Activated CD4-positive, alpha-beta T cell treated with anti-CD3 and anti-CD28 coated beads, Interleukin-2, amount 10 ng/mL, durations not matched to agents 24 days and 14 days (primary cell): ENCODE measurements at regions not wholly inside any gene's neighbourhood (a gene's known extent, or its start where the extent isn't known, plus 50 kb on each side); places are given as distances from the start of the nearest gene placed in this dataset.
"Not testable (repeated sequence)": the region's sequence is repeated elsewhere in the genome, so short reads cannot be mapped to it uniquely, and the experiment has no call there.

Source experiments
- DNase-seq: peaks from one replicate; pipeline ENCODE4 v3.0.0; 2022
- H3K27ac Mint-ChIP-seq: one replicate; pipeline ENCODE4 v1.8.0; 2022; ENCODE audit warnings: mild to moderate bottlenecking, mixed read lengths
- H3K27me3 Mint-ChIP-seq: one replicate; pipeline ENCODE4 v1.8.0; 2022; ENCODE audit warnings: mixed read lengths
- H3K36me3 Mint-ChIP-seq: one replicate; pipeline ENCODE4 v1.8.0; 2022; ENCODE audit warnings: low read depth, mild to moderate bottlenecking, mixed read lengths
- H3K4me1 Mint-ChIP-seq: one replicate; pipeline ENCODE4 v1.8.0; 2021; ENCODE audit warnings: mixed read lengths
- H3K4me3 Mint-ChIP-seq: one replicate; pipeline ENCODE4 v1.8.0; 2022; ENCODE audit warnings: mild to moderate bottlenecking, moderate library complexity, mixed read lengths
- H3K9me3 Mint-ChIP-seq: one replicate; pipeline ENCODE4 v1.8.0; 2021; ENCODE audit warnings: mixed read lengths
- intact Hi-C: fragments of 100-400 bp; cut with micrococcal nuclease; formaldehyde crosslinking; loops from one replicate; pipeline ENCODE4 v1.15.1; 2023

DNA sequence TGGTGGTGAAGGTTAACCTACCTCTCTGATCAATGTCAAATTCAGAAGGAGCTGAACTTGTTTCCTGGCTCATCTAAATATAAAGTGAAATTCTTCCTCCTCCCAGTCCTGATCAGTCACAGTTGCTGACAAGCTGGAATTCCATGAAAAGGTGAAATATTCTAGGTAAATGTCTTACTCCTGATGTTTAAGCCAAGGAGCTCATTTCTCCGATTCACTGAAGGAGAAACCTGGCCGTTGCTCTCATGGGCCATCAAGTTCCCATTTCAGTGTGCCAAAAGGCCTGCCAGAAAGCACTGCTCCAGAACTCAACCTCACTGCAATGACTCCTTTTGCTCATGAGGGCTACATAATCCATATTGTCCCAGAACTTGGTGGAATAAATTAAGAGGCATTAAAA, 707.5 kb downstream of the GALC start:
- H3K4me1 Mint-ChIP-seq = no peaks in the 10 kb centered on the region
- H3K4me3 Mint-ChIP-seq = no peak overlapping the region
- H3K36me3 Mint-ChIP-seq = no peaks in the 10 kb centered on the region
- no peak for DNase-seq
- H3K27me3 Mint-ChIP-seq = no peaks in the 10 kb centered on the region
- intact Hi-C loops = no loop called here
- peaks cover 4% of the 10 kb centered on the region for H3K9me3 Mint-ChIP-seq
- H3K27ac Mint-ChIP-seq = no peak overlapping the region

DNA sequence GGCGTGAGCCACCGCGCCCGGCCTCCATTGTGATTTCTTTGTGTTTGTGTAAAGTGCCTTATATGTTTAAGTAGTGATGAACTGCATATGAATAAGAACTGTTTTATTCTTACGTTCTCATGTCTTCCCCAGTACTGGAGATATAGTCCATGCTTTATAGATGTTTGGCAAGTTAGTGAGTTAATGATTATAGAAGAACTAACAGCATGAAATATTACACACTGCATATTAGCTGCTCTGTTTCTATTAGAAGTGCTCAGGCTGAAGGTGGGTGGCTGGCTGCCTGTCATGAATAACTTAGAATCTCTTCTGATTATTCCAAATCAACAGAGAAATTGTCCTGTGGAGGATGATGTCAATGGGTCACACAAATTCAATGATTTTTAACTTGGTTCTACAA, 709.4 kb downstream of the GALC start:
- no peaks in the 10 kb centered on the region for H3K36me3 Mint-ChIP-seq
- DNase-seq = no peak
- H3K27me3 Mint-ChIP-seq = no peaks in the 10 kb centered on the region
- H3K4me3 Mint-ChIP-seq = no peak overlapping the region
- no peak overlapping the region for H3K27ac Mint-ChIP-seq
- no peaks in the 10 kb centered on the region for H3K4me1 Mint-ChIP-seq
- H3K9me3 Mint-ChIP-seq = no peaks in the 10 kb centered on the region
- intact Hi-C loops = no loop called here

DNA sequence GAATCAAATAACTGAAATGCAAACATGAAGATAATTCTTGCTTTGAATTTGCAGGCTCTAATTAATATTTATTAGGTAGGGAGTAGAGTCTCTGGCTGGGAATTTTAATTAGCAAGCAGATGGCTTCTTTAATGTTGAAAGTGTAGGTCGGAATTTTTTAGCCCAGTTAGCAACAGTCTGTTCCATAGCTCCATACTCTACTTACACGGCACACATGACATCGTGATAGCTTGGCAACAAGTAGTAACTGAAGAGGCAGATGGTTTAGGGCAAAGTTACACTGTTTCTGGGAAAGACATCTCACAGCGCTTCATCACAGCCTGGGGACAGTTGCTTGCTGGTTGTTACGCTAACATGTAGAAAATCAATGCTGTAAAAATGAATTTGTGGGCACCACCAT, 710.7 kb downstream of the GALC start:
- intact Hi-C loops = no loop called here

DNA sequence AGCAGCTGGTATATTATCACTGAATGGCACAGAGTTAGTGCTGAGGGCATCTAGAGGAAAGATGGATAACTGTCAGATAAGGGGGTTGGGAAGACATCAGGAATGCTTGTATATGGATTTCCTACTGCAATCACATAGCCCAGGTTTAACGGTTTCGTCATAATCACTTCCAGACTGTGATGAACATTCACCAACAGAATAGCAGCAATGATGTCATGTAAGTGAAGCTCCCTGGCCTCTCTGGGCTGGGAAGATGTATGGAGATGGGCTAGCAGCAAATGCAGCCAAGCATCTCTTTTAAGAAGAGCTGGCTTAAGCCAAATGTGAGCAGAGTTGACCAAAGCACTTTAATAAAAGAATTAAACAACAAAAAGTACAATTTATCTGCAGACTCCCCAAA, 714.6 kb downstream of the GALC start:
- no peaks in the 10 kb centered on the region for H3K36me3 Mint-ChIP-seq
- H3K27ac Mint-ChIP-seq = no peak overlapping the region
- no peaks in the 10 kb centered on the region for H3K4me1 Mint-ChIP-seq
- no peaks in the 10 kb centered on the region for H3K27me3 Mint-ChIP-seq
- peaks cover 11% of the 10 kb centered on the region for H3K9me3 Mint-ChIP-seq
- H3K4me3 Mint-ChIP-seq = no peak overlapping the region
- intact Hi-C loops = no loop called here
- DNase-seq = no peak

More for the DNA sequence above, 710.7 kb downstream of the GALC start:
- no peaks in the 10 kb centered on the region for H3K27me3 Mint-ChIP-seq
- H3K4me3 Mint-ChIP-seq = no peak overlapping the region
- DNase-seq = no peak
- H3K4me1 Mint-ChIP-seq = no peaks in the 10 kb centered on the region
- no peak overlapping the region for H3K27ac Mint-ChIP-seq
- H3K36me3 Mint-ChIP-seq = no peaks in the 10 kb centered on the region
- H3K9me3 Mint-ChIP-seq = peaks cover 4% of the 10 kb centered on the region

DNA sequence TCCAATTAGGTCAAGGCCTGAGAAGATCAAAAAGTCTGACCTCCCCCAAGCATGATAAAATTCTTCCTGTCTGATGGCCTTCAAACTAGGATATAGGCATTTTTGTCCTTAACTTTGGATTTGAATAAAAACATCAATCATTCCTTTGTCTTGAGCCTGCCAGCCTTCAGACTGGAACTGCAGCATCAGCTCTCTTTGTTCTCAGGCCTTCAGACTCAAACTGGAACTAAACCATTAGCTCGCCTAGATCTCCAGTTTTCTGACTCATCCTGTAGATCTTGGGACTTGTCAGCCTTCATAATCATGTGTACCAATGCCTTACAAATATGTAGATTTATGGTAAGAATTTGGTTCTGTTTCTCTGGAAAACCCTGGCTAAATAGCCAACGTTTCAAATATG, 721.7 kb downstream of the GALC start:
- peaks cover 12% of the 10 kb centered on the region for H3K9me3 Mint-ChIP-seq
- no peak overlapping the region for H3K4me3 Mint-ChIP-seq
- H3K36me3 Mint-ChIP-seq = no peaks in the 10 kb centered on the region

DNA sequence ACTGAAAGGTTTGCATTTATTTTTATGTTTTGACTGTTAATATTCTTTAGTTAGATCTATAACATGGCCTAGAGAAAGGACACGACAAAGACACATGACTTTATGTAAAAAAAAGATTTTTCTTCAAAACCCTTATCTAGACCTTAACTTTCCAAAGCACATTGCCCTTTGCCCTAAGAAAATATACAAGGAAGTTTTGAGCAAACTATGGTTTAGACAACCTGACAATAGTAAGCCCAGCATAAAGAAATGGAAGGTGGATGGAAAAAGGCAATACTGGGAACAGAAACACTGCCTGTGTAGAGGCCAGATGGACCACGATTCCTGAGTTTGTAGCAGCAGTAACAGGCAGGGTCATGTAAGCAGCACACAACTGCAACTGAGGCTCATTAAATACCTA, 724.0 kb downstream of the GALC start:
- Mint-ChIP-seq H3K27me3 (no peaks in the 10 kb centered on the region), H3K27ac (no peak overlapping the region), H3K36me3 (no peaks in the 10 kb centered on the region), H3K4me3 (no peak overlapping the region), H3K9me3 (peaks cover 8% of the 10 kb centered on the region), H3K4me1 (no peaks in the 10 kb centered on the region)
- intact Hi-C loops = no loop called here
- DNase-seq = no peak

More for the DNA sequence above, 721.7 kb downstream of the GALC start:
- H3K4me1 Mint-ChIP-seq = no peaks in the 10 kb centered on the region
- DNase-seq = no peak
- intact Hi-C loops = no loop called here
- no peak overlapping the region for H3K27ac Mint-ChIP-seq
- H3K27me3 Mint-ChIP-seq = no peaks in the 10 kb centered on the region

DNA sequence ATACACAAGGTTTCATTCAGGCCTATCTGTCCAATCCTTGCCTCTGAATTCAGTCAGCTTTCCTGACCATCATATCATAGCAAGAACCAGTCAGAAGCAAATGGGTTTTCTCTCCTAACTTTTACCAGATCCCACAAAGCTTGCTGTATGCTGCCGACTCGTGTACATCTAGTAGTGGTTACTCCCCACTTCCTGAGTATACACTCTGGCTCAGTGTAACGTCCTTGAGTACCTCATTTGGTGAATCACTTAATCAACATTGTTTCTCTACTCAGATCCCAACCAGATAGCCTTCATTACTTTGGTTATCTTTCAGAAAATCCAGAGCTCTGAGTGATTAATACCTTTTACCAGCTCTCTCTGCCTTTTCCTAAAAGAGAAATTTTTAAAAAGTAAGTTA, 728.2 kb downstream of the GALC start:
- no peaks in the 10 kb centered on the region for H3K27me3 Mint-ChIP-seq
- intact Hi-C loops = no loop called here

DNA sequence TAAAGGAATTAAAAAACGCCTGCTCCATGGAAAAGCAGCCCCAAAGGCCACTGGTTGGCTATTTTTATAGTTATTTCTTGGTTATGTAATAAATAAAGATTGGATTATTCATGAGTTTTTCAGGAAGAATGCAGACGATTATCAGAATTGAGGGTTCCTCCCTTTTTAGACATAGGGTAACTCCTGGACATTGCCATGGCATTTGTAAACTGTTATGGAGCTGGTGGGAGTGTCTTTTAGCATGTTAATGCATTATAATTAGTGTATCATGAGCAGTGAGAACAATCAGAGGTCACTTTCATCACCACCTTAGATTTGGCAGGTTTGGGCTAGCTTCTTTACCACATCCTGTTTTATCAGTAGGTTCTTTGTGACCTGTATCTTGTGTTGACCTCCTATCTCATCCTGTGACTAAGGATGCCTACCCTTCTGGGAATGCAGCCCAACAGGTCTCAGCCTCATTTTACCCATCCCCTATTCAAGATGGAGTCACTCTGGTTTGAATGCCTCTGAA, 728.7 kb downstream of the GALC start:
- Mint-ChIP-seq H3K9me3 (peaks cover 9% of the 10 kb centered on the region), H3K36me3 (no peaks in the 10 kb centered on the region), H3K27ac (no peak overlapping the region), H3K4me3 (no peak overlapping the region), H3K4me1 (no peaks in the 10 kb centered on the region), H3K27me3 (no peaks in the 10 kb centered on the region)
- no peak for DNase-seq
- intact Hi-C loops = no loop called here

More for the DNA sequence above, 728.2 kb downstream of the GALC start:
- Mint-ChIP-seq H3K9me3 (peaks cover 5% of the 10 kb centered on the region), H3K4me1 (no peaks in the 10 kb centered on the region), H3K27ac (no peak overlapping the region), H3K36me3 (no peaks in the 10 kb centered on the region), H3K4me3 (no peak overlapping the region)
- no peak for DNase-seq

DNA sequence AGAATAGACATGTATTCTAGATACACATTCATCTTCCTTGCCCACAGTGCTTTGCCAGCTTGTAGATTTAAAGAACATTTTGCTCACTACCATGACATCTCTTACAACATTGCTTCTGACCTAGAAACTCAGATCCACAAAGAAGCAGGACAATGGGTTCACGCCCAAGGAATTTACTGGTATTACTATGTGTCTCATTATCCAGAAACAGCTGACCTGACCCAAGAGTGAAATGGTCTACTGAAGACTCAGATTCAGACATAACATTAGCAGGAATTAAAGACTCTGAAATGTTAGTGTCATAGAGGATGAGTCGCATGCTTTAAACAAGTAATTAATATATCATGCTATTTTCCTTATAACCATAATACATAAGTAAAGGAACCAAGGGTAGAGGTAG, 731.4 kb downstream of the GALC start:
- no peaks in the 10 kb centered on the region for H3K36me3 Mint-ChIP-seq
- H3K4me3 Mint-ChIP-seq = no peak overlapping the region
- no peak overlapping the region for H3K27ac Mint-ChIP-seq
- H3K4me1 Mint-ChIP-seq = no peaks in the 10 kb centered on the region
- H3K27me3 Mint-ChIP-seq = no peaks in the 10 kb centered on the region
- H3K9me3 Mint-ChIP-seq = peaks cover 12% of the 10 kb centered on the region
- DNase-seq = no peak
- intact Hi-C loops = no loop called here

DNA sequence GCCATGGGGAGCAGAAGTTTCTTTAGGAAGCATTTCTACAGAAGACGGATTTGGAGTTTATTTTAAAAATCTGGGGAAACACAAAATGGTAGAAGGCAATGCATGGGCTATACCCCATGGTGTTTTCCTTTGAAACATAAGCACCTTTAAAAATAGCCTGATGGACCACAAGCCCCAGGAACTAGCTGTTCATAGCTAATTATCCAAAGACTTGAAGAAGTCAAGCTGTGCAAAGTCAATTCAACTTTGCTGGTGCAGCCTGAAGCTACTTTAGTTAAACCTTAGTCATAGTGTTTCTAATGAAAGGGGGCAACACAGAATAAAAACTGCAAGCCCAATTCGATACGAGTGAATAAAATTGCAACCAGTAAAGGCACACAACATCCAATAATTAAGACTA, 732.5 kb downstream of the GALC start:
- Mint-ChIP-seq H3K27ac (no peak overlapping the region), H3K36me3 (no peaks in the 10 kb centered on the region), H3K4me3 (no peak overlapping the region), H3K9me3 (peaks cover 12% of the 10 kb centered on the region), H3K27me3 (no peaks in the 10 kb centered on the region), H3K4me1 (no peaks in the 10 kb centered on the region)
- no peak for DNase-seq
- intact Hi-C loops = no loop called here

DNA sequence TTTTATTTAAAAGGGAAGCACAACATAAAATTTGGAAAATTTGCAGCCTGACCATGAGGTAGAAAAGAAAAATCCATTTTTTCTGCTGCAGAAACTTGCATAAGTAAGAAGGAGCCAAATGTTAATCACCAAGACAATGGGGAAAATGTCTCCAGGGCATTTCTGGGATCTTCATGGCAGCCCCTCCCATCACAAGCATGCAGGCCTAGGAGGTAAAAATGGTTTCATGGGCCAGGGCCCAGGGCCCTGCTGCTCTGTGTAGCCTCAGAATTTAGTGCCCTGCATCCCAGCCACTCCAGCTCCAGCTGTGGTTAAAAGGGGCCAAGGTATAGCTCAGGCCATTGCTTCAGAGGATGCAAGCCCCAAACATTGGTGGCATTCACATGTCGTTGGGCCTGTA, 735.6 kb downstream of the GALC start:
- Mint-ChIP-seq H3K36me3 (no peaks in the 10 kb centered on the region), H3K9me3 (peaks cover 12% of the 10 kb centered on the region), H3K4me3 (no peak overlapping the region), H3K27me3 (no peaks in the 10 kb centered on the region), H3K4me1 (no peaks in the 10 kb centered on the region), H3K27ac (no peak overlapping the region)
- intact Hi-C loops = no loop called here
- no peak for DNase-seq

DNA sequence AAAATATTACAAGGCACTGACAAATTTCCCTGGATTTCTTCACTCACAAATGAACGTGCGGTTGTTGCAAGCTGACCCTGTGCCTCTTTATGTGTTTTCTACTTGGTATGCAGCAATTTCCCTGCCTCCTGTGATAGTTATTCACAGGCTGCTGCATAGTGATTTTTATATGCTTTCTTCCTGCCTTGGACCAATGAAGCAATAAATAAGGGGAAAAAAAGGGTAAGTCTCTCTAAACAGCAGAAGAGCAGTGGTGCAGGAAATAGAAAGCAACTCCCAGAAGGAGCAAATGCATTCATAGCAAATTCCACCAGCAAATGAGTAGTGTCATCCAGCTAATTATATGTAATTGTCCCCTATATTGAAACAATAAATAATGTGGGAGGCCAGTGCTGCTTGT, 737.9 kb downstream of the GALC start:
- no peaks in the 10 kb centered on the region for H3K36me3 Mint-ChIP-seq
- intact Hi-C loops = no loop called here
- peaks cover 10% of the 10 kb centered on the region for H3K9me3 Mint-ChIP-seq
- H3K27me3 Mint-ChIP-seq = no peaks in the 10 kb centered on the region
- H3K4me1 Mint-ChIP-seq = no peaks in the 10 kb centered on the region
- no peak overlapping the region for H3K4me3 Mint-ChIP-seq
- H3K27ac Mint-ChIP-seq = no peak overlapping the region
- DNase-seq = no peak

DNA sequence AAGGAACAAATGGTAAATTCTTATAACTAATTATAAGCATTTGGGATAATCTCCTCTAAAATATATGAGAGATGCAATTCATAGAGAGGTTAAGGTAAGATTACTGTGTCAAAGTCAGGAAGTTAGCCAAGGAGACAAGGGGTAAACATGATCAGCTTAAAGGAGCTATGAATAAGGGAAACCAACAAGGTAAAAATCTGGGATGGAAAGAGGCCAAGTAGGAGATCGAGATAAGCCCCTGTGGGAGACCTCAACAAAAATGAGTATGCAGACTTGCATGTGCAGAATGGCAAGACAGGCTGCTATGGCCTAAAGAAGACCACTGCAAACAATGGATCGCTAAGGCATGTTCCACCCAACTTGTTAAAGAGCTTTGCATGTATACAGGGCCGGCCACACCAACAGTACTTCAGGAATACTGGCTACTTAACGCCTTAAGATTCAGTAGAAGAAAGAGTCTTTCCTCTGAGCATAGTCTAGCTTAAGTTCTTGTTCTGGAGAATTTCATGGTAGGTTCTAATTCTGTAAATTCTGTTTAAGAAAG, 738.6 kb downstream of the GALC start:
- Mint-ChIP-seq H3K4me3 (no peak overlapping the region), H3K27me3 (no peaks in the 10 kb centered on the region), H3K4me1 (no peaks in the 10 kb centered on the region), H3K9me3 (peaks cover 4% of the 10 kb centered on the region), H3K27ac (no peak overlapping the region), H3K36me3 (no peaks in the 10 kb centered on the region)
- intact Hi-C loops = no loop called here
- DNase-seq = no peak

DNA sequence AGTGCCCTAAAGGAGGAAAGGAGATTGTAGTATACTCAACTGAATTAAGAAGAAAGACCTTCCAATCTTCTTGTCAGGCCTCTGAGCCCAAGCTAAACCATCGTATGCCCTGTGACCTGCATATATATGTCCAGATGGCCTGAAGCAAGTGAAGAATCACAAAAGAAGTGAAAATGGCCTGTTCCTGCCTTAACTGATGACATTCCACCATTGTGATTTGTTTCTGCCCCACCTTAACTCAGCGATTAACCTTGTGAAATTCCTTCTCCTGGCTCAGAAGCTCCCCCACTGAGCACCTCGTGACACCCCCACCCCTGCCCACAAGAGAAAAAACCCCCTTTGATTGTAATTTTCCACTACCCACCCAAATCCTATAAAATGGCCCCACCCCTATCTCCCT, 739.2 kb downstream of the GALC start:
- intact Hi-C loops, H3K27ac Mint-ChIP-seq, H3K4me3 Mint-ChIP-seq, DNase-seq, H3K4me1 Mint-ChIP-seq, H3K27me3 Mint-ChIP-seq, H3K36me3 Mint-ChIP-seq, H3K9me3 Mint-ChIP-seq: not testable (repeated sequence)

DNA sequence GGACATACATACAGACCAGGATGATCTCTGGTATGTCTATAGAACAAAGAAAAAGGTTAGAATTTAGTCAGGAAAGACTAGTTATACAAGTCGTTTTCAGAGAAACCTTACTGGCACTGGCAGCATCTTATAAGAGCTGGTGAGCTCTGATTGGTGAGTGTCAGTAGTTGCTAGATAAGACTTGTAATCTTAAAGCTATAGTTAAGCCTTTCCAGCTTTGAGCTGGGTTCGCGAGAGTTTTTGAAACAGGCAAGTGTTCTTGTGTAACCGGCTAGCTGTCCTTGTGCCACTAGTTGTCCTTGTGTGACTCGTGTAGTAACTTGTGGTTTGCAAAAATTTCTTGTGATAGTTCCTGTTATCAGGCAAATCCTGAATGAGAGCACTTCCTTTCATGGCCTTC, 740.9 kb downstream of the GALC start:
- DNase-seq = no peak
- Mint-ChIP-seq H3K36me3 (no peaks in the 10 kb centered on the region), H3K27me3 (no peaks in the 10 kb centered on the region), H3K4me1 (no peaks in the 10 kb centered on the region), H3K4me3 (no peak overlapping the region), H3K27ac (no peak overlapping the region), H3K9me3 (no peaks in the 10 kb centered on the region)
- intact Hi-C loops = no loop called here
